Activated CD8-positive, alpha-beta T cell treated with anti-CD3 and anti-CD28 coated beads for 36 hours (primary cell): ENCODE measurements at regions not wholly inside any gene's neighbourhood (a gene's known extent, or its start where the extent isn't known, plus 50 kb on each side); places are given as distances from the start of the nearest gene placed in this dataset.
"Not testable (repeated sequence)": the region's sequence is repeated elsewhere in the genome, so short reads cannot be mapped to it uniquely, and the experiment has no call there.

Experiments
- ATAC-seq: fragments of 200-7000 bp; cut with Tn5 transposase; one replicate; pipeline ENCODE4 v1.10.0; 2021; ENCODE audit warnings: mild to moderate bottlenecking, moderate library complexity
- CTCF ChIA-PET: fragments of 350-600 bp; sonication (Branson Sonifier 250); formaldehyde crosslinking; loops from one replicate; lab custom pipeline; 2021; ENCODE audit warnings: antibody characterized with exemption; lab: Charles Lee
- POLR2A ChIA-PET: fragments of 350-600 bp; sonication (Branson Sonifier 250); formaldehyde crosslinking; loops from one replicate; lab custom pipeline; 2021; ENCODE audit warnings: antibody characterized with exemption; lab: Charles Lee
- DNase-seq: peaks from one replicate; pipeline ENCODE4 v3.0.0-alpha.2; 2020
- H3K27ac Mint-ChIP-seq: one replicate; pipeline ENCODE4 v1.8.0; 2021; ENCODE audit warnings: mild to moderate bottlenecking, mixed read lengths
- H3K27me3 Mint-ChIP-seq: one replicate; pipeline ENCODE4 v1.8.0; 2021; ENCODE audit warnings: mixed read lengths
- H3K36me3 Mint-ChIP-seq: one replicate; pipeline ENCODE4 v1.8.0; 2021; ENCODE audit warnings: low read depth, mixed read lengths
- H3K4me1 Mint-ChIP-seq: one replicate; pipeline ENCODE4 v1.8.0; 2021; ENCODE audit warnings: low read depth, mixed read lengths
- H3K4me3 Mint-ChIP-seq: one replicate; pipeline ENCODE4 v1.8.0; 2021; ENCODE audit warnings: mild to moderate bottlenecking, moderate library complexity, mixed read lengths
- H3K9me3 Mint-ChIP-seq: one replicate; pipeline ENCODE4 v1.8.0; 2021; ENCODE audit warnings: mixed read lengths
- intact Hi-C: fragments of 100-400 bp; cut with micrococcal nuclease; formaldehyde crosslinking; loops from one replicate; pipeline ENCODE4 v1.10.0; 2022
- TF ChIP-seq, protein P1 (sequence below): fragments of 200-600 bp; IDR thresholded peaks from one replicate; pipeline ENCODE4 v1.8.0; 2022; ENCODE audit warnings: antibody characterized with exemption, mild to moderate bottlenecking

GRCh38 chr12:8390001-8390777 lies 65.6 kb upstream of the CLEC6A start:
- TF ChIP-seq, protein P1, sequence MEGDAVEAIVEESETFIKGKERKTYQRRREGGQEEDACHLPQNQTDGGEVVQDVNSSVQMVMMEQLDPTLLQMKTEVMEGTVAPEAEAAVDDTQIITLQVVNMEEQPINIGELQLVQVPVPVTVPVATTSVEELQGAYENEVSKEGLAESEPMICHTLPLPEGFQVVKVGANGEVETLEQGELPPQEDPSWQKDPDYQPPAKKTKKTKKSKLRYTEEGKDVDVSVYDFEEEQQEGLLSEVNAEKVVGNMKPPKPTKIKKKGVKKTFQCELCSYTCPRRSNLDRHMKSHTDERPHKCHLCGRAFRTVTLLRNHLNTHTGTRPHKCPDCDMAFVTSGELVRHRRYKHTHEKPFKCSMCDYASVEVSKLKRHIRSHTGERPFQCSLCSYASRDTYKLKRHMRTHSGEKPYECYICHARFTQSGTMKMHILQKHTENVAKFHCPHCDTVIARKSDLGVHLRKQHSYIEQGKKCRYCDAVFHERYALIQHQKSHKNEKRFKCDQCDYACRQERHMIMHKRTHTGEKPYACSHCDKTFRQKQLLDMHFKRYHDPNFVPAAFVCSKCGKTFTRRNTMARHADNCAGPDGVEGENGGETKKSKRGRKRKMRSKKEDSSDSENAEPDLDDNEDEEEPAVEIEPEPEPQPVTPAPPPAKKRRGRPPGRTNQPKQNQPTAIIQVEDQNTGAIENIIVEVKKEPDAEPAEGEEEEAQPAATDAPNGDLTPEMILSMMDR = peak; percentile 76
- peak; percentile 85 for DNase-seq
- intact Hi-C loops, H3K36me3 Mint-ChIP-seq, H3K9me3 Mint-ChIP-seq, H3K27ac Mint-ChIP-seq, H3K4me1 Mint-ChIP-seq, POLR2A ChIA-PET, H3K4me3 Mint-ChIP-seq: not testable (repeated sequence)
- H3K27me3 Mint-ChIP-seq = peaks cover 15% of the 10 kb centered on the region
- CTCF ChIA-PET = interaction anchor here (0.7 to 1.2 kb wide), 4 partner anchors 84 to 151 kb away, joined by 3 to 9 read pairs (median 4); no protein-coding TSS in a partner anchor
- peak; percentile 58 for ATAC-seq

DNA sequence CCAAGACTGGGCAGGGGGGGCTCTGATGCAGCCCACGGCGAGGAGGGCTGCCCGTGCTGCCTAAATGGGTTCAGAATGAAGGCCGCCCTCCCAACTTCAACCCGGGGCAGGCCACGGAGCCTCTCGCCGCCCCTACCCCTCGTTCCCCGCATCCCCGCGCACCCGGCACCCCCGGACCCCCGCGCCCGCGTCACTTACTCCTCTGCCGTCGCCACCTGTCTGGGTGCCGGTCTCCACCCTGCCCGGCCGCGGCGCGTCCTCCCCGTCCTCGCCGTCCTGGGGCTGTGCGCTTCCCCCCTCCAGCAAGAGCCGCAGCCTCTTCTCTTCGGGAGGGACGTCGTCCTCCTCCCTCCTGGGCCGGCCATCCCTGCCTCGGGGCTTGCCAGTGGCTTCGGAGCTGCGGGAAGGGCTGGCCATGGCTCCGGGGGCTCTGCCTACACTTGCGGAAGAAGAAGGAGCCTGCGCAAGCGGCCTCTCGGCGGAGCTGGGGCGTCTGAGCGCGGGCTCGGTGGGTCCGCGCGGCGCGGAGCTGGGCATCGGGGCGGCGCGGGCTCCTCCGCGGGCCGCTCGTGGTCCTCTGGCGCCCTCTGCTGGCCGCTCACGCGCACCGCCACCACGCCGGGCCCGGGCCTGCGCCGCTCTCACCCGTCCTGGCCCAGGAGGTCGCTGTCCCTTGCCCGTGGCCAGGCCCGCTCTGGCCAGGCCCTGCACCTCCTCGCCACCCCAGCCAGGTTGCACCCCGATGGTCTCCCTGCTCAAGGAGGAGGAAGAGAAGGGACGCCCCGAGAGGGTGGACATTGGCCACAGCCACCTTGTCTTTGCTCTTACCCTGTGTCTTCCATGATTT lies 59.3 kb upstream of the CLEC6A start:
- DNase-seq (peak; percentile 66), ATAC-seq (peak; percentile 91)
- CTCF ChIA-PET = interaction anchor here (0.6 to 1.1 kb wide), 2 partner anchors 59 to 1384 kb away, joined by 3 read pairs; partner anchors contain the start of gene CLEC6A
- H3K9me3 Mint-ChIP-seq, POLR2A ChIA-PET, H3K4me1 Mint-ChIP-seq, intact Hi-C loops, H3K27ac Mint-ChIP-seq, H3K36me3 Mint-ChIP-seq: not testable (repeated sequence)
- TF ChIP-seq, protein P1 = peak; percentile 60
- H3K4me3 Mint-ChIP-seq = peak overlapping the region; percentile 52
- peaks cover 18% of the 10 kb centered on the region for H3K27me3 Mint-ChIP-seq

- intact Hi-C loops, ATAC-seq, H3K36me3 Mint-ChIP-seq, DNase-seq, H3K9me3 Mint-ChIP-seq, CTCF ChIA-PET, POLR2A ChIA-PET, H3K4me1 Mint-ChIP-seq, H3K4me3 Mint-ChIP-seq, H3K27ac Mint-ChIP-seq: not testable (repeated sequence)
- peaks cover 16% of the 10 kb centered on the region for H3K27me3 Mint-ChIP-seq
These were observed 58.4 kb upstream of the CLEC6A start for GRCh38 chr12:8397378-8397777.

DNA sequence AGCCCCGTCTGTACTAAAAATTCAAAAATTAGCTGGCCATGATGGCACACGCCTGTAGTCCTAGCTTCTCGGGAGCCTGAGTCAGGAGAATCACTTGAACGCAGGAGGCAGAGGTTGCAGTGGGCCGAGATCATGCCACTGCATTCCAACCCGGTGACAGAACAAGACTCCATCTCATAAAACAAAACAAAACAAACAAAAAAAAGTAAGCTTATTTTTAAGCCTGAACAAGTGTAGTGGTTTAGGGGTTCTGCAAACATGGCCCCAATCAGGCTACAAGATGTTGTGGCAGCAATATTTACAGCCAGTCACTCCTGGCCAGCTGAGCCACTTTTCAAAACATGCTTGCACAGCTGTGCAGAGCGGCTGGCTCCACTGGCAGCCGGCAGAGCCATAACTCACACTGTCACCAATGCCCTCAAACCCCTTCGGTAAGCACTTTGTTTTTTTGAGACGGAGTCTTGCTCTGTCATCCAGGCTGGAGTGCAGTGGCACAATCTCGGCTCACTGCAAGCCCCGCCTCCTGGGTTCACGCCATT lies 56.2 kb upstream of the CLEC6A start:
- H3K4me1 Mint-ChIP-seq, H3K9me3 Mint-ChIP-seq, H3K36me3 Mint-ChIP-seq, intact Hi-C loops, CTCF ChIA-PET, DNase-seq, H3K4me3 Mint-ChIP-seq, H3K27ac Mint-ChIP-seq, POLR2A ChIA-PET, ATAC-seq: not testable (repeated sequence)
- H3K27me3 Mint-ChIP-seq = peaks cover 12% of the 10 kb centered on the region

DNA sequence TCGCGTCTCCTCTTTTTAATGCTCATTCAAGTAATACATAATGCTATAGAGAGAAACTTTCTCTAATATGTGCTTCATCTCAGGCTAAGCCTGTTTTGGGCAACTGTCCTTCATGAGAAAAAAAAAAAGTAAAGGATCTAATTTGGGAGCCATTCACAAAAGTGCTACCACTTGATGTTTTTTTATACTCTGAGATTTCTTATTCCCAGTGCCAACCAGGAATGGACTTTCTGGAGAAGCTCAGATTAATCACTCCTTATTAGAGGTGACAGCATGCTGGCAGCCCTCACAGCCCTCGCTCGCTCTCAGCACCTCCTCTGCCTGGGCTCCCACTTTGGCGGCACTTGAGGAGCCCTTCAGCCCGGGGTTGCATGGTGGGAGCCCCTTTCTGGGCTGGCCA lies 51.9 kb upstream of the CLEC6A start:
- not testable (repeated sequence) for DNase-seq, ATAC-seq

DNA sequence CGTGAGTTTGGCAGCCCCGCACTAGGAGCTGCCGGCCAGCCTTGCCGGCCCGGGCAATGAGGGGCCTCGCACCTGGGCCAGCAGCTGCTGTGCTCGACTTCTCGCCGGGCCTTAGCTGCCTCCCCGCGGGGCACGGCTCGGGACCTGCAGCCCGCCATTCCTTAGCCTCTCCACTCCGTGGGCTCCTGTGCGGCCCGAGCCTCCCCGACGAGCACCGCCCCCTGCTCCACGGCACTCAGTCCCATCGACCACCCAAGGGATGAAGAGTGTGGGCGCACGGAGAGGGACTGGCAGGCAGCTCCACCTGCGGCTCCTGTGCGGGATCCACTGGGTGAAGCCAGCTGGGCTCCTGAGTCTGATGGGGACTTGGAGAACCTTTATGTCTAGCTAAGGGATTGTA lies 51.4 kb upstream of the CLEC6A start:
- ATAC-seq, POLR2A ChIA-PET, DNase-seq, intact Hi-C loops, H3K9me3 Mint-ChIP-seq, H3K4me3 Mint-ChIP-seq, H3K27ac Mint-ChIP-seq, H3K4me1 Mint-ChIP-seq, H3K36me3 Mint-ChIP-seq, CTCF ChIA-PET, H3K27me3 Mint-ChIP-seq: not testable (repeated sequence)

More for the DNA sequence above, 51.9 kb upstream of the CLEC6A start:
- H3K27ac Mint-ChIP-seq, intact Hi-C loops, POLR2A ChIA-PET, H3K9me3 Mint-ChIP-seq, H3K36me3 Mint-ChIP-seq, H3K4me3 Mint-ChIP-seq, H3K27me3 Mint-ChIP-seq, H3K4me1 Mint-ChIP-seq, CTCF ChIA-PET: not testable (repeated sequence)
